MCF 10A (cell line): ENCODE measurements at regions not wholly inside any gene's neighbourhood (a gene's known extent, or its start where the extent isn't known, plus 50 kb on each side); places are given as distances from the start of the nearest gene placed in this dataset.

Source experiments
- BruUV-seq: library from RNA; stranded (reverse); fragments of 400-500 nt; replicated peaks from 2 replicates; lab custom pipeline; 2021; lab: Mats Ljungman, UMichigan
- CTCF ChIA-PET: fragments of 300-600 bp; sonication (Branson Sonifier 250); formaldehyde crosslinking; extraction: SDS; loops from one replicate; lab custom pipeline; 2021; ENCODE audit warnings: antibody characterized with exemption, inconsistent platforms; lab: Yijun Ruan, JAX
- POLR2A ChIA-PET: fragments of 300-600, 350-650 bp; sonication (Branson Sonifier 250); formaldehyde crosslinking; extraction: SDS; loops from one replicate; lab custom pipeline; 2020; ENCODE audit warnings: antibody characterized with exemption, inconsistent platforms; lab: Yijun Ruan, JAX
- DNase-seq: peaks from one replicate; pipeline ENCODE4 v3.0.0-alpha.2; 2018; ENCODE audit not compliant: unreplicated experiment
- H3K27ac Mint-ChIP-seq: one replicate; pipeline ENCODE4 v1.8.0; 2022; ENCODE audit warnings: mild to moderate bottlenecking, low read depth, mixed read lengths; ENCODE audit not compliant: unreplicated experiment
- H3K27me3 Mint-ChIP-seq: one replicate; pipeline ENCODE4 v1.8.0; 2022; ENCODE audit warnings: mixed read lengths; ENCODE audit not compliant: insufficient read depth, unreplicated experiment
- H3K36me3 Mint-ChIP-seq: one replicate; pipeline ENCODE4 v1.8.0; 2022; ENCODE audit warnings: mild to moderate bottlenecking, moderate library complexity, mixed read lengths; ENCODE audit not compliant: insufficient read depth, unreplicated experiment
- H3K4me1 Mint-ChIP-seq: one replicate; pipeline ENCODE4 v1.8.0; 2022; ENCODE audit warnings: mixed read lengths; ENCODE audit not compliant: insufficient read depth, unreplicated experiment
- H3K4me3 Mint-ChIP-seq: one replicate; pipeline ENCODE4 v1.8.0; 2022; ENCODE audit warnings: mild to moderate bottlenecking, moderate library complexity, mixed read lengths; ENCODE audit not compliant: unreplicated experiment
- H3K9me3 Mint-ChIP-seq: one replicate; pipeline ENCODE4 v1.8.0; 2022; ENCODE audit warnings: mixed read lengths; ENCODE audit not compliant: unreplicated experiment
- CTCF ChIP-seq: fragments of 200-600 bp; IDR thresholded peaks from one replicate; pipeline ENCODE4 v1.8.0; 2022; ENCODE audit warnings: antibody characterized with exemption, mild to moderate bottlenecking; ENCODE audit not compliant: unreplicated experiment
- intact Hi-C: fragments of 100-400 bp; cut with micrococcal nuclease; formaldehyde crosslinking; loops from 2 replicates; pipeline ENCODE4 v1.14.1; 2022

- CTCF ChIA-PET: interaction anchor here (0.7 to 4.2 kb wide), 3 partner anchors 8 to 17 kb away, joined by 3 to 14 read pairs (median 4); no protein-coding TSS in a partner anchor
- no peak overlapping the region for H3K27ac Mint-ChIP-seq
These were observed 539.2 kb downstream of the BUD13 start for GRCh38 chr11:116233561-116233960.

GRCh38 chr11:116232364-116232828, 540.4 kb downstream of the BUD13 start:
- POLR2A ChIA-PET: no interaction called here
- TF ChIP-seq CTCF: no peak
- Mint-ChIP-seq H3K36me3 (no peaks in the 10 kb centered on the region), H3K4me1 (no peaks in the 10 kb centered on the region), H3K27ac (no peak overlapping the region), H3K9me3 (peaks cover 38% of the 10 kb centered on the region), H3K27me3 (no peaks in the 10 kb centered on the region), H3K4me3 (no peak overlapping the region)
- CTCF ChIA-PET: interaction anchor here (4.2 kb wide), 1 partner anchor 16 kb away, joined by 14 read pairs; no protein-coding TSS in a partner anchor
- BruUV-seq: no TSS peak
- no peak for DNase-seq
- intact Hi-C loops: no loop called here

More at GRCh38 chr11:116233561-116233960, 539.2 kb downstream of the BUD13 start:
- no peak overlapping the region for H3K4me3 Mint-ChIP-seq
- H3K27me3 Mint-ChIP-seq: no peaks in the 10 kb centered on the region
- peaks cover 36% of the 10 kb centered on the region for H3K9me3 Mint-ChIP-seq
- no peak for TF ChIP-seq CTCF
- POLR2A ChIA-PET: no interaction called here
- DNase-seq: no peak
- BruUV-seq: no TSS peak
- H3K4me1 Mint-ChIP-seq: no peaks in the 10 kb centered on the region
- H3K36me3 Mint-ChIP-seq: no peaks in the 10 kb centered on the region
- intact Hi-C loops: no loop called here

- no peak for DNase-seq
- no peak for TF ChIP-seq CTCF
- H3K36me3 Mint-ChIP-seq: no peaks in the 10 kb centered on the region
- ChIA-PET POLR2A (no interaction called here), CTCF (interaction anchor here (3.8 kb wide), 1 partner anchor 14 kb away, joined by 14 read pairs; no protein-coding TSS in a partner anchor)
- H3K27ac Mint-ChIP-seq: no peak overlapping the region
- no TSS peak for BruUV-seq
- H3K9me3 Mint-ChIP-seq: peaks cover 32% of the 10 kb centered on the region
- H3K4me1 Mint-ChIP-seq: no peaks in the 10 kb centered on the region
- intact Hi-C loops: no loop called here
- H3K4me3 Mint-ChIP-seq: no peak overlapping the region
- H3K27me3 Mint-ChIP-seq: no peaks in the 10 kb centered on the region
These were observed 541.2 kb downstream of the BUD13 start for GRCh38 chr11:116231543-116231942.

- intact Hi-C loops: no loop called here
- no peaks in the 10 kb centered on the region for H3K36me3 Mint-ChIP-seq
- no peak for DNase-seq
- TF ChIP-seq CTCF: no peak
- no peak overlapping the region for H3K27ac Mint-ChIP-seq
- peaks cover 31% of the 10 kb centered on the region for H3K9me3 Mint-ChIP-seq
- BruUV-seq: no TSS peak
- H3K27me3 Mint-ChIP-seq: no peaks in the 10 kb centered on the region
- CTCF ChIA-PET: interaction anchor here (3.8 kb wide), 1 partner anchor 13 kb away, joined by 14 read pairs; no protein-coding TSS in a partner anchor
- H3K4me3 Mint-ChIP-seq: no peak overlapping the region
- POLR2A ChIA-PET: no interaction called here
- H3K4me1 Mint-ChIP-seq: no peaks in the 10 kb centered on the region
These were observed 542.3 kb downstream of the BUD13 start for GRCh38 chr11:116230438-116230837.
